DND-41 (cell line): ENCODE measurements at regions not wholly inside any gene's neighbourhood (a gene's known extent, or its start where the extent isn't known, plus 50 kb on each side); places are given as distances from the start of the nearest gene placed in this dataset.

ENCODE experiments used
- ATAC-seq: fragments of 200-7000 bp; cut with Tn5 transposase; 3 replicates; pipeline ENCODE4 v1.9.1; 2021; ENCODE audit warnings: low read depth; ENCODE audit not compliant: insufficient read depth
- DNase-seq: peaks from one replicate; pipeline ENCODE4 v3.0.0-alpha.2; 2020
- H2AFZ ChIP-seq: 2 replicates; pipeline ENCODE4 v1.6.0; 2012; ENCODE audit warnings: low read depth, low read length
- H3K27ac ChIP-seq: 2 replicates; pipeline ENCODE4 v1.5.1; 2012; ENCODE audit warnings: low read length, inconsistent platforms
- H3K27me3 ChIP-seq: fragments of 200-600 bp; sonication (generic); 2 replicates; pipeline ENCODE4 v1.6.0; 2012; ENCODE audit warnings: low read length, mild to moderate bottlenecking, inconsistent platforms; ENCODE audit not compliant: insufficient read depth, poor library complexity
- H3K36me3 ChIP-seq: 2 replicates; pipeline ENCODE4 v1.5.1; 2012; ENCODE audit warnings: low read length, inconsistent platforms; ENCODE audit not compliant: insufficient read depth
- H3K4me1 ChIP-seq: 2 replicates; pipeline ENCODE4 v1.5.1; 2012; ENCODE audit warnings: mild to moderate bottlenecking, low read length; ENCODE audit not compliant: insufficient read depth
- H3K4me2 ChIP-seq: 2 replicates; pipeline ENCODE4 v1.6.0; 2012; ENCODE audit warnings: mild to moderate bottlenecking, moderate library complexity, low read length, inconsistent platforms; ENCODE audit not compliant: insufficient read depth
- H3K4me3 ChIP-seq, 2 experiments: fragments of 200-600 bp in 1 of 2; shearing (Covaris generic) in 1 of 2; 2 replicates each; pipeline ENCODE4 v1.5.1; 2012 to 2016; ENCODE audit warnings: inconsistent platforms in 2 of 2, low read length in 2 of 2, mild to moderate bottlenecking in 2 of 2, low read depth in 1 of 2, moderate library complexity in 1 of 2
- H3K79me2 ChIP-seq: 2 replicates; pipeline ENCODE4 v1.6.0; 2012; ENCODE audit warnings: low read length, inconsistent platforms; ENCODE audit not compliant: insufficient read depth
- H3K9ac ChIP-seq: 2 replicates; pipeline ENCODE4 v1.6.0; 2012; ENCODE audit warnings: low read depth, mild to moderate bottlenecking, inconsistent platforms, low read length, moderate library complexity
- H3K9me3 ChIP-seq: 2 replicates; pipeline ENCODE4 v1.5.1; 2012; ENCODE audit warnings: low read length, moderate library complexity, mild to moderate bottlenecking, inconsistent platforms; ENCODE audit not compliant: insufficient read depth, severe bottlenecking
- H4K20me1 ChIP-seq: 2 replicates; pipeline ENCODE4 v1.6.0; 2012; ENCODE audit warnings: low read length; ENCODE audit not compliant: insufficient read depth
- EZH2 ChIP-seq: IDR thresholded peaks from 3 replicates; pipeline ENCODE4 v1.6.1; 2012; ENCODE audit warnings: borderline replicate concordance, low read depth, mild to moderate bottlenecking, moderate library complexity, low read length, inconsistent platforms; ENCODE audit not compliant: severe bottlenecking
- TF ChIP-seq, protein P1 (sequence below): IDR thresholded peaks from 2 replicates; pipeline ENCODE4 v1.5.1; 2012; ENCODE audit warnings: borderline replicate concordance, low read length, moderate library complexity, mild to moderate bottlenecking; ENCODE audit not compliant: poor library complexity, severe bottlenecking; ENCODE audit errors: extremely low read depth

DNA sequence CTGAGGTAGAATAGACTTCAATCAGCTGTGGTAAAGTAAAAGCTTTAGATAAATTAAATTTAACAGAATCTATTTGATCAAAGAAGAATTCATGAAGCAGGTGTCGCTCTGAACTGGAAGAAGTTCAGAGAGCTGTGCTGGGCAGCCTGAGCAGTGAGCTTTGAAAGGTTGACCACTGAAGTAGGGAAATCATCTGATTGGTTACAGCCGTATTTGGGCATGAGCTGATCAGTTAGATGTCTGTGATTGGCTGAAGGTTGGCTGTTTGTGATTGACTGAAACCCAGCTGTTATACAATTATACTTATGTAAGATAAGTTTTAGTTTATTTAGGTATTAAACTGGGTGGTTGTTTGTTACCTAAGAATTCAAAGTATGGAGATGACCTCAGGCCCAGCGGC is 1174.6 kb downstream of the CDH9 start:
- no peak for ATAC-seq
- Histone ChIP-seq H3K4me3 (no peak overlapping the region), H3K27me3 (no peaks in the 10 kb centered on the region), H3K27ac (no peak overlapping the region), H3K4me2 (no peak overlapping the region), H2AFZ (no peak overlapping the region), H3K36me3 (no peaks in the 10 kb centered on the region), H4K20me1 (no peaks in the 10 kb centered on the region), H3K9ac (no peak overlapping the region), H3K4me1 (no peaks in the 10 kb centered on the region), H3K79me2 (no peaks in the 10 kb centered on the region), H3K9me3 (no peaks in the 10 kb centered on the region)
- DNase-seq = no peak
- TF ChIP-seq, protein P1, sequence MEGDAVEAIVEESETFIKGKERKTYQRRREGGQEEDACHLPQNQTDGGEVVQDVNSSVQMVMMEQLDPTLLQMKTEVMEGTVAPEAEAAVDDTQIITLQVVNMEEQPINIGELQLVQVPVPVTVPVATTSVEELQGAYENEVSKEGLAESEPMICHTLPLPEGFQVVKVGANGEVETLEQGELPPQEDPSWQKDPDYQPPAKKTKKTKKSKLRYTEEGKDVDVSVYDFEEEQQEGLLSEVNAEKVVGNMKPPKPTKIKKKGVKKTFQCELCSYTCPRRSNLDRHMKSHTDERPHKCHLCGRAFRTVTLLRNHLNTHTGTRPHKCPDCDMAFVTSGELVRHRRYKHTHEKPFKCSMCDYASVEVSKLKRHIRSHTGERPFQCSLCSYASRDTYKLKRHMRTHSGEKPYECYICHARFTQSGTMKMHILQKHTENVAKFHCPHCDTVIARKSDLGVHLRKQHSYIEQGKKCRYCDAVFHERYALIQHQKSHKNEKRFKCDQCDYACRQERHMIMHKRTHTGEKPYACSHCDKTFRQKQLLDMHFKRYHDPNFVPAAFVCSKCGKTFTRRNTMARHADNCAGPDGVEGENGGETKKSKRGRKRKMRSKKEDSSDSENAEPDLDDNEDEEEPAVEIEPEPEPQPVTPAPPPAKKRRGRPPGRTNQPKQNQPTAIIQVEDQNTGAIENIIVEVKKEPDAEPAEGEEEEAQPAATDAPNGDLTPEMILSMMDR = no peak
- no peak for TF ChIP-seq EZH2

DNA sequence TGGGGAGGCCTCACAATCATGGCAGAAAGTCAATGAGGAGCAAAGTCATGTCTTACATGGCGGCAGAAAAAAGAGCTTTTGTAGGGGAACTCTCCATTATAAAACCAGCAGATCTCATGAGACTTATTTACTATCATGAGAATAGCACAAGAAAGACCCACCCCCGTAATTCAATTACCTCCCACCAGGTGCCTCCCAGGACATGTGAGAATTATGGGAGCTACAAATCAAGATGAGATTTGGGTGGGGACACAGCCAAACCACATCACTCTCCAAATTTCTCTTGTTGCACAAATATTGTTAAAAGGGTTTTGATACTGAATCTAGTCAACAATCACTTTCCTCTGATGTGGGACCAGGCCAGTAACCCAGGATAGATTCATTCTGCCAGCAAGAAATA is 1176.1 kb downstream of the CDH9 start:
- Histone ChIP-seq H3K27me3 (no peaks in the 10 kb centered on the region), H3K36me3 (no peaks in the 10 kb centered on the region), H3K4me3 (no peak overlapping the region), H3K4me1 (no peaks in the 10 kb centered on the region), H3K9ac (no peak overlapping the region), H3K4me2 (no peak overlapping the region), H4K20me1 (no peaks in the 10 kb centered on the region), H3K27ac (no peak overlapping the region), H2AFZ (no peak overlapping the region), H3K79me2 (no peaks in the 10 kb centered on the region), H3K9me3 (no peaks in the 10 kb centered on the region)
- DNase-seq = no peak
- no peak for ATAC-seq
- no peak for TF ChIP-seq EZH2
- TF ChIP-seq, protein P1 = no peak

DNA sequence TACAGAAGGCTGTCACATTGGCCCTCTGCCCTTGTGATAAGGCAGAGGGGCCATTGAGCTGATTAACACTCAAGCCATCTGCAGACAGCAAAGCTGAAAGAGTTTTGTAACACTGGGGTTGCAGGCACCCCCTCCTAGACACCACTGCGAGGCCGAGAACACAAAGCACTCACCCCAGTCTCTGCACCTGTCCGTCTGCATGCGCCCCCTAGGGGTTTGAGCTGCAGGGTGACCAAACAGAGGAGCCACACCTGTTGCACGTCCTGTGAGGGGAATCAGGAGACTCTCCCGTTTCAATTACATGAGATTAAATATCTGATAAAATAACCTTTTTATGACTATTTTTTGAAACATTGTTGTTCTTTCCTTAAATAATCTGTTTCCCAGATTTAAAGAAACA is 1180.4 kb downstream of the CDH9 start:
- Histone ChIP-seq H3K9me3 (no peaks in the 10 kb centered on the region), H2AFZ (no peak overlapping the region), H3K4me1 (no peaks in the 10 kb centered on the region), H3K4me2 (no peak overlapping the region), H4K20me1 (no peaks in the 10 kb centered on the region), H3K79me2 (no peaks in the 10 kb centered on the region), H3K27ac (no peak overlapping the region), H3K27me3 (no peaks in the 10 kb centered on the region), H3K9ac (no peak overlapping the region), H3K4me3 (no peak overlapping the region), H3K36me3 (no peaks in the 10 kb centered on the region)
- ATAC-seq (no peak), DNase-seq (no peak)
- TF ChIP-seq EZH2 = no peak
- TF ChIP-seq, protein P1 = peak; percentile 22

DNA sequence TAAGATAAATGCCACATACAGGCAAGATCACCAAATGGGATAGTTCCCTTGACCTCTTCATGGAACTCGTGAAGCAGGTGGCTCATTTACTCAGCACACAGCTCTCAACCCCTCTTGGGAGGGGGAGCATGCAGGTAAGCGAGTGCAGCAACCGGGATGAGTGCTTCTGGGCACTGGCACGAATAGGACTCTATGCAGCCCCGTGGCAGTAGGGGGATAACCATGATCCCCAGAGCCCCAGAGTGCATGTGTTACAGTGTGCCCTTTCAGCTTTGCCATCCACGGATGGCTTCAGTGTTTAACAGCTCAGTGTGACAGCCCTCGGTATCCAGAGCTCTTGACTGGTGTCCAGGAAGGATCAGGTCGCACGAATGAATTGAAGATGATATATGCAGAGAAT is 1187.1 kb downstream of the CDH9 start:
- no peaks in the 10 kb centered on the region for H3K36me3 ChIP-seq
- H3K4me3 ChIP-seq = no peak overlapping the region
- ATAC-seq = no peak
- no peaks in the 10 kb centered on the region for H3K79me2 ChIP-seq
- DNase-seq = no peak
- no peak overlapping the region for H3K9ac ChIP-seq
- H3K4me2 ChIP-seq = no peak overlapping the region
- H4K20me1 ChIP-seq = no peaks in the 10 kb centered on the region
- H3K4me1 ChIP-seq = no peaks in the 10 kb centered on the region
- H3K27me3 ChIP-seq = no peaks in the 10 kb centered on the region
- no peak overlapping the region for H3K27ac ChIP-seq
- no peak for TF ChIP-seq EZH2
- TF ChIP-seq, protein P1 = no peak
- no peaks in the 10 kb centered on the region for H3K9me3 ChIP-seq
- no peak overlapping the region for H2AFZ ChIP-seq
